C4-2B (cell line): ENCODE measurements at regions not wholly inside any gene's neighbourhood (a gene's known extent, or its start where the extent isn't known, plus 50 kb on each side); places are given as distances from the start of the nearest gene placed in this dataset.

ENCODE experiments used
- ZFX ChIP-seq: fragments of 450-650 bp; IDR thresholded peaks from 2 replicates; pipeline ENCODE4 v1.6.1; 2017
- TF ChIP-seq, protein P1 (sequence below): fragments of 450-650 bp; conservative IDR thresholded peaks from 2 replicates; pipeline ENCODE4 v1.5.1; 2017; ENCODE audit warnings: mild to moderate bottlenecking

DNA sequence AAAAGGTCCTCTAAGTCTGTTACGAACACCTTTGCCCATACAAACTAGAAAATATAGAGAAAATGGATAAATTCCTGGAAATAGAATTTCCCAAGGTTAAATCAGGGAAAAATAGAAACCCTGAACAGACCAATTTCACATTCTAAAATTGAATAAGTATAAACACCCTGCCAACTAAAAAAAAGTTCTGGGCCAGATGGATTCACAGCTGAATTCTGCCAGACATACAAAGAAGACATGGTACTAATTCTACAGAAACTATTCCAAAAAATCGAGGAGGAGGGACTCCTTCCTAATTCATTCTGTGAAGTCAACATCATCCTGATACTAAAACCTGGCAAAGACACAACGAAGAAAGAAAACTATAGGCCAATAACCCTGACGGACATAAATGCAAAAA, 400.4 kb upstream of the SEMA3A start:
- TF ChIP-seq, protein P1, sequence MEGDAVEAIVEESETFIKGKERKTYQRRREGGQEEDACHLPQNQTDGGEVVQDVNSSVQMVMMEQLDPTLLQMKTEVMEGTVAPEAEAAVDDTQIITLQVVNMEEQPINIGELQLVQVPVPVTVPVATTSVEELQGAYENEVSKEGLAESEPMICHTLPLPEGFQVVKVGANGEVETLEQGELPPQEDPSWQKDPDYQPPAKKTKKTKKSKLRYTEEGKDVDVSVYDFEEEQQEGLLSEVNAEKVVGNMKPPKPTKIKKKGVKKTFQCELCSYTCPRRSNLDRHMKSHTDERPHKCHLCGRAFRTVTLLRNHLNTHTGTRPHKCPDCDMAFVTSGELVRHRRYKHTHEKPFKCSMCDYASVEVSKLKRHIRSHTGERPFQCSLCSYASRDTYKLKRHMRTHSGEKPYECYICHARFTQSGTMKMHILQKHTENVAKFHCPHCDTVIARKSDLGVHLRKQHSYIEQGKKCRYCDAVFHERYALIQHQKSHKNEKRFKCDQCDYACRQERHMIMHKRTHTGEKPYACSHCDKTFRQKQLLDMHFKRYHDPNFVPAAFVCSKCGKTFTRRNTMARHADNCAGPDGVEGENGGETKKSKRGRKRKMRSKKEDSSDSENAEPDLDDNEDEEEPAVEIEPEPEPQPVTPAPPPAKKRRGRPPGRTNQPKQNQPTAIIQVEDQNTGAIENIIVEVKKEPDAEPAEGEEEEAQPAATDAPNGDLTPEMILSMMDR, result no peak
- TF ChIP-seq ZFX, result no peak
